Caco-2 (cell line): ENCODE measurements at regions not wholly inside any gene's neighbourhood (a gene's known extent, or its start where the extent isn't known, plus 50 kb on each side); places are given as distances from the start of the nearest gene placed in this dataset.

Source experiments
- BruUV-seq: library from RNA; stranded (reverse); fragments of 400-500 nt; replicated peaks from 2 replicates; lab custom pipeline; 2021; lab: Mats Ljungman, UMichigan
- CTCF ChIA-PET: fragments of 300-600 bp; sonication (Branson Sonifier 250); formaldehyde crosslinking; loops from one replicate; lab custom pipeline; 2022; ENCODE audit warnings: antibody characterized with exemption; lab: Charles Lee
- POLR2A ChIA-PET: fragments of 300-600 bp; sonication (Branson Sonifier 250); formaldehyde crosslinking; loops from one replicate; lab custom pipeline; 2022; ENCODE audit warnings: antibody characterized with exemption; lab: Charles Lee
- DNase-seq, 2 experiments: peaks; one replicate each; pipeline versions ENCODE4 v3.0.0 to v3.0.0-alpha.2; 2020 to 2022
- H3K27me3 ChIP-seq: replicated peaks from 2 replicates; pipeline ENCODE4 v1.6.0; 2011; ENCODE audit warnings: low read length; ENCODE audit not compliant: control insufficient read depth, insufficient read depth
- H3K36me3 ChIP-seq: 2 replicates; pipeline ENCODE4 v1.5.1; 2011; ENCODE audit warnings: low read length; ENCODE audit not compliant: control insufficient read depth, insufficient read depth
- H3K4me1 ChIP-seq: fragments of 250-450 bp; sonication (Bioruptor Pico); 2 replicates; pipeline ENCODE4 v1.5.1; 2020; ENCODE audit warnings: mild to moderate bottlenecking
- H3K4me3 ChIP-seq: 2 replicates; pipeline ENCODE4 v1.5.1; 2011; ENCODE audit warnings: low read depth, mild to moderate bottlenecking, control low read depth, low read length
- H3K9me3 ChIP-seq: fragments of 250-450 bp; sonication (Bioruptor Pico); 2 replicates; pipeline ENCODE4 v1.5.1; 2020; ENCODE audit warnings: mild to moderate bottlenecking, moderate library complexity
- H3K27ac Mint-ChIP-seq: one replicate; pipeline ENCODE4 v1.8.0; 2022; ENCODE audit warnings: mixed read lengths; ENCODE audit not compliant: unreplicated experiment
- H3K27me3 Mint-ChIP-seq: one replicate; pipeline ENCODE4 v1.8.0; 2022; ENCODE audit warnings: mixed read lengths; ENCODE audit not compliant: insufficient read depth, unreplicated experiment
- H3K36me3 Mint-ChIP-seq: one replicate; pipeline ENCODE4 v1.8.0; 2022; ENCODE audit warnings: mild to moderate bottlenecking, mixed read lengths; ENCODE audit not compliant: insufficient read depth, unreplicated experiment
- H3K4me1 Mint-ChIP-seq: one replicate; pipeline ENCODE4 v1.8.0; 2022; ENCODE audit warnings: low read depth, mixed read lengths; ENCODE audit not compliant: unreplicated experiment
- H3K4me3 Mint-ChIP-seq: one replicate; pipeline ENCODE4 v1.8.0; 2022; ENCODE audit warnings: mild to moderate bottlenecking, moderate library complexity, mixed read lengths; ENCODE audit not compliant: unreplicated experiment
- H3K9me3 Mint-ChIP-seq: one replicate; pipeline ENCODE4 v1.8.0; 2022; ENCODE audit warnings: mixed read lengths; ENCODE audit not compliant: unreplicated experiment
- intact Hi-C: fragments of 100-400 bp; cut with micrococcal nuclease; formaldehyde crosslinking; loops from one replicate; pipeline ENCODE4 v1.10.0; 2022; ENCODE audit not compliant: unreplicated experiment
- TF ChIP-seq, protein P1 (sequence below), 2 experiments: fragments of 200-600 bp in 1 of 2; IDR thresholded peaks; 1 replicate in 1 of 2; 2 replicates in 1 of 2; pipeline versions ENCODE4 v1.5.1 to v1.8.0; 2011 to 2022; ENCODE audit warnings: antibody characterized with exemption in 1 of 2, control low read depth in 1 of 2, inconsistent platforms in 1 of 2, low read depth in 1 of 2, low read length in 1 of 2, mild to moderate bottlenecking in 1 of 2, moderate library complexity in 1 of 2; ENCODE audit not compliant: insufficient read depth in 1 of 2, severe bottlenecking in 1 of 2, unreplicated experiment in 1 of 2

DNA sequence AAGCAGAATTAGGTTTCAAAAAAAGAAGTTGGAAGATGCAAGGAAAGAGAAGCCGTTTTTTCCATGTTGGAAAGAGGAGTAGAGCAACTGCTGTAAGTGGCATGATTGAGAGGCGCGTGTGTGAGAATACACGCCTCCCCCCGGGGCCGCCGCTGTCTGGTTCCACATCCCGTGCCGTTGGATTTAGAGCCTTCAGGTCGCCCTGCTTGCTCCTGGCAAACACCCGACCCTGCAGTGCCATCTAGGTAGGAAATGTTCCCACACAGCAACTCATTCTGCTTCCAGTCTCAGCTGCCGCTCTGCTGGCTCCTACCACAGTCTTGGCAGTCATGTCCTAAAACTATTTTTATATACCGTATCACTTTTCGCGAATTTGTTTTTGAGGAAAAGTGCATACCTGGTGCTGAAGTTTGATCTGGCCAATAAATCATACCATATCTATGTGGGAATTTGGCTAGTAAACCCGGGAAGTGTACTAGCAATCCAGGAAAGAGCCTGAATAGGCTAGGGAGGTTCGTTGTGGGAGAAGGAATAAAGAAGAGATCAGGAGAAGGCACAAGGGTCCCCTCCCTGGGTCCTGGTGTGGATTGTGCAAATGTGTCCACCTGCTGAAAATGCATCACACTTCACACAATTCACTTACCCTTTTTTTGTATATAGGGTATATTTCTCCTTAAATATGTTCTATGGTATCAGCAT, 372.7 kb downstream of the FBXO15 start:
- Mint-ChIP-seq H3K36me3 (no peaks in the 10 kb centered on the region), H3K4me1 (no peaks in the 10 kb centered on the region), H3K27ac (no peak overlapping the region), H3K27me3 (peaks cover 5% of the 10 kb centered on the region), H3K4me3 (no peak overlapping the region), H3K9me3 (no peaks in the 10 kb centered on the region)
- POLR2A ChIA-PET, result no interaction called here
- DNase-seq, result peak; percentile 1 to 25
- no peaks in the 10 kb centered on the region for H3K27me3 ChIP-seq
- H3K4me3 ChIP-seq, result no peak overlapping the region
- intact Hi-C loops, result no loop called here
- CTCF ChIA-PET, result no interaction called here
- TF ChIP-seq, protein P1, sequence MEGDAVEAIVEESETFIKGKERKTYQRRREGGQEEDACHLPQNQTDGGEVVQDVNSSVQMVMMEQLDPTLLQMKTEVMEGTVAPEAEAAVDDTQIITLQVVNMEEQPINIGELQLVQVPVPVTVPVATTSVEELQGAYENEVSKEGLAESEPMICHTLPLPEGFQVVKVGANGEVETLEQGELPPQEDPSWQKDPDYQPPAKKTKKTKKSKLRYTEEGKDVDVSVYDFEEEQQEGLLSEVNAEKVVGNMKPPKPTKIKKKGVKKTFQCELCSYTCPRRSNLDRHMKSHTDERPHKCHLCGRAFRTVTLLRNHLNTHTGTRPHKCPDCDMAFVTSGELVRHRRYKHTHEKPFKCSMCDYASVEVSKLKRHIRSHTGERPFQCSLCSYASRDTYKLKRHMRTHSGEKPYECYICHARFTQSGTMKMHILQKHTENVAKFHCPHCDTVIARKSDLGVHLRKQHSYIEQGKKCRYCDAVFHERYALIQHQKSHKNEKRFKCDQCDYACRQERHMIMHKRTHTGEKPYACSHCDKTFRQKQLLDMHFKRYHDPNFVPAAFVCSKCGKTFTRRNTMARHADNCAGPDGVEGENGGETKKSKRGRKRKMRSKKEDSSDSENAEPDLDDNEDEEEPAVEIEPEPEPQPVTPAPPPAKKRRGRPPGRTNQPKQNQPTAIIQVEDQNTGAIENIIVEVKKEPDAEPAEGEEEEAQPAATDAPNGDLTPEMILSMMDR (IDR thresholded peaks at IDR 0.05; ENCODE audit: insufficient read depth in 1 of 2, low read depth in 1 of 2, low read length in 1 of 2, severe bottlenecking in 1 of 2, unreplicated experiment in 1 of 2), result no peak
- H3K36me3 ChIP-seq, result no peaks in the 10 kb centered on the region
- H3K4me1 ChIP-seq, result no peaks in the 10 kb centered on the region
- no peaks in the 10 kb centered on the region for H3K9me3 ChIP-seq
- BruUV-seq, result no TSS peak

DNA sequence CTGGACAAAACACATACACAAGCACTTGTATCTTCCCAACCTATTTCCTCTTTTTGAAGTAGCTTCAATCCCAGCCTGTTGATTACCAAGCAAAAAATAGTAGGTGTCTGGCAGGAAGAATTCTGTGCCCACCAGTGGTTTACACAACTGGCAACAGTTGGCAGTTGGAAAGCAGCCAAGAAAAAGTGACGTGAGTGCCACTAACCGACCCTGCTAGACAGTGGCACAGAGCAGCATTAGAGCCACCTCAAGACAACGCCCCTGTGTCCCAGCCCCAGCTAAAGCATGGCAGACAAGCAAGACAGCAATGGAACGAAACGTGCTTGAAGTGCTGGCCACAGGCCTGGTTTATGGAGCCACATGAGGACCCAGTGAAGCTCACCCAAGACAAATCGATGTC, 379.6 kb downstream of the FBXO15 start:
- Histone ChIP-seq H3K36me3 (no peaks in the 10 kb centered on the region), H3K27me3 (no peaks in the 10 kb centered on the region), H3K4me1 (no peaks in the 10 kb centered on the region), H3K9me3 (no peaks in the 10 kb centered on the region), H3K4me3 (no peak overlapping the region)
- Mint-ChIP-seq H3K27ac (no peak overlapping the region), H3K4me3 (no peak overlapping the region), H3K36me3 (no peaks in the 10 kb centered on the region), H3K27me3 (peaks cover 13% of the 10 kb centered on the region), H3K9me3 (no peaks in the 10 kb centered on the region), H3K4me1 (no peaks in the 10 kb centered on the region)
- ChIA-PET POLR2A (no interaction called here), CTCF (no interaction called here)
- no peak for DNase-seq
- TF ChIP-seq, protein P1 (IDR thresholded peaks at IDR 0.05; ENCODE audit: insufficient read depth in 1 of 2, low read depth in 1 of 2, low read length in 1 of 2, severe bottlenecking in 1 of 2, unreplicated experiment in 1 of 2), result no peak
- no TSS peak for BruUV-seq
- intact Hi-C loops, result no loop called here

DNA sequence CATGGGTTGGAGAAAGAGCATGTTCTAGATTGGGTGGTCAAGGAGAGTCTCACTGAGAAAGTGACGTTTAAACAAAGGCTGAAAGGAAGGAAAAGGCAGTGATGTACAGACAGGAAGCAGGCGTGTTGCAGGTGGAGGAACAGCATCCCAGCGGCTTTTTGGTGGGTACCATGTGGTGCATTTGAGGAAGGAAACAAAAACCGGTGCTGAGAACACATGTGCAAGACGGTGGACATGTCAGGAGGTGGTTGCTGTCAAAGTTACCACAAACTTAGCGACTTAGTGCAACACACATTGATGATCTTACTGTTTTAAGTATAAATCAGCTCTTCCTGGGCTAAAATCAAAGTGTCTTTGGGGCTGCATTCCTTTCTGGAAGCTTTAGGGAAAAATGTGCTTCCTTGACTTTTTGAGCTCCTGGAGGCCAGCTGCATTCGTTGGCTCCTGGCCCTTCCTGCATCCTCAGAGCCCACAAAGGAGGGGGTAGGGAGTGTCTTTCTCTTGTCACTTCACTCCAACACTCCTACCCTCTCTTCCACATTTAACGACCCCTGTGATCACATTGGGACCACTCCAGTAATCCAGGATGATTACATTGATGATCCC, 380.6 kb downstream of the FBXO15 start:
- DNase-seq, result no peak
- H3K36me3 Mint-ChIP-seq, result no peaks in the 10 kb centered on the region

More for the DNA sequence above, 380.6 kb downstream of the FBXO15 start:
- peaks cover 13% of the 10 kb centered on the region for H3K27me3 Mint-ChIP-seq
- H3K4me1 Mint-ChIP-seq, result no peaks in the 10 kb centered on the region
- H3K4me1 ChIP-seq, result no peaks in the 10 kb centered on the region
- intact Hi-C loops, result no loop called here
- H3K27me3 ChIP-seq, result no peaks in the 10 kb centered on the region
- no peaks in the 10 kb centered on the region for H3K9me3 ChIP-seq
- no peak overlapping the region for H3K27ac Mint-ChIP-seq
- BruUV-seq, result no TSS peak
- H3K4me3 Mint-ChIP-seq, result no peak overlapping the region
- ChIA-PET POLR2A (no interaction called here), CTCF (no interaction called here)
- H3K36me3 ChIP-seq, result no peaks in the 10 kb centered on the region
- no peak overlapping the region for H3K4me3 ChIP-seq
- no peaks in the 10 kb centered on the region for H3K9me3 Mint-ChIP-seq
- TF ChIP-seq, protein P1 (IDR thresholded peaks at IDR 0.05; ENCODE audit: insufficient read depth in 1 of 2, low read depth in 1 of 2, low read length in 1 of 2, severe bottlenecking in 1 of 2, unreplicated experiment in 1 of 2), result no peak
